Esophagus muscularis mucosa (tissue), 4 donors: ENCODE measurements at regions not wholly inside any gene's neighbourhood (a gene's known extent, or its start where the extent isn't known, plus 50 kb on each side); places are given as distances from the start of the nearest gene placed in this dataset.

ENCODE experiments used
- DNase-seq: peaks from one replicate; pipeline ENCODE4 v3.0.0-alpha.2; 2017; ENCODE audit errors: extremely low spot score
- H3K27ac ChIP-seq, 4 donors: fragments of 200-600 bp; sonication (generic); replicated peaks in 1 of 4; 1 replicate in 3 of 4; 2 replicates in 1 of 4; pipeline ENCODE4 v1.5.1; 2016 to 2019; ENCODE audit warnings: mild to moderate bottlenecking in 1 of 4
- H3K27me3 ChIP-seq, 4 donors: fragments of 200-600 bp; sonication (generic); one replicate each; pipeline versions ENCODE4 v1.5.1 to v1.6.0; 2016 to 2019
- H3K36me3 ChIP-seq, 4 donors: fragments of 200-600 bp; sonication (generic); one replicate each; pipeline ENCODE4 v1.5.1; 2016 to 2019
- H3K4me1 ChIP-seq, 4 donors: fragments of 200-600 bp; sonication (generic); one replicate each; pipeline ENCODE4 v1.5.1; 2016 to 2019
- H3K4me3 ChIP-seq, 4 donors: fragments of 200-600 bp; sonication (generic); 1 replicate in 2 of 4; 2 replicates in 2 of 4; pipeline ENCODE4 v1.5.1; 2016 to 2019; ENCODE audit warnings: mild to moderate bottlenecking in 4 of 4, moderate library complexity in 1 of 4
- H3K9me3 ChIP-seq, 4 donors: fragments of 200-600 bp; sonication (generic); 1 replicate in 3 of 4; 2 replicates in 1 of 4; pipeline ENCODE4 v1.5.1; 2016 to 2019
- CTCF ChIP-seq, 3 experiments: fragments of 200-600 bp in 2 of 3; fragments of 450-650 bp in 1 of 3; sonication (generic) in 2 of 3; IDR thresholded peaks; one replicate each; pipeline ENCODE4 v1.5.1; 2017 to 2019; ENCODE audit warnings: antibody characterized with exemption in 3 of 3, mild to moderate bottlenecking in 2 of 3, moderate library complexity in 1 of 3
- EP300 ChIP-seq: sonication (generic); formaldehyde crosslinking; IDR thresholded peaks from one replicate; pipeline ENCODE4 v1.6.1; 2017; ENCODE audit warnings: antibody characterized with exemption
- POLR2A ChIP-seq: fragments of 450-650 bp; IDR thresholded peaks from one replicate; pipeline ENCODE4 v1.6.1; 2017; ENCODE audit warnings: antibody characterized with exemption, moderate library complexity, mild to moderate bottlenecking, low read depth
- POLR2AphosphoS5 ChIP-seq, 2 donors: sonication (generic); formaldehyde crosslinking; IDR thresholded peaks; one replicate each; pipeline ENCODE4 v1.6.1; 2017; ENCODE audit warnings: antibody characterized with exemption in 2 of 2
- WGBS: methylation state at CpG from one replicate; pipeline ENCODE4 v1.1.5; 2018; 5-methylcytosine and 5-hydroxymethylcytosine counted together
- intact Hi-C: fragments of 100-400 bp; cut with DNase I; formaldehyde crosslinking; loops from one replicate; pipeline ENCODE4 v1.15.1; 2023

- intact Hi-C loops = no loop called here
- WGBS = 81% methylated on average over 7 of the region's 7 CpGs
- H3K27ac ChIP-seq = no peak overlapping the region
- no peak for DNase-seq
- TF ChIP-seq POLR2AphosphoS5 (IDR thresholded peaks at IDR 0.05) = no peak
- no peak for TF ChIP-seq POLR2A
- no peak for TF ChIP-seq EP300
- no peak for TF ChIP-seq CTCF (IDR thresholded peaks at IDR 0.05)
- H3K27me3 ChIP-seq = no peaks in the 10 kb centered on the region
- H3K9me3 ChIP-seq = no peaks in the 10 kb centered on the region
- no peaks in the 10 kb centered on the region for H3K4me1 ChIP-seq
- H3K36me3 ChIP-seq = no peaks in the 10 kb centered on the region
- no peak overlapping the region for H3K4me3 ChIP-seq
Measured at GRCh38 chr6:145139140-145139850, 596.0 kb downstream of the EPM2A start.

DNA sequence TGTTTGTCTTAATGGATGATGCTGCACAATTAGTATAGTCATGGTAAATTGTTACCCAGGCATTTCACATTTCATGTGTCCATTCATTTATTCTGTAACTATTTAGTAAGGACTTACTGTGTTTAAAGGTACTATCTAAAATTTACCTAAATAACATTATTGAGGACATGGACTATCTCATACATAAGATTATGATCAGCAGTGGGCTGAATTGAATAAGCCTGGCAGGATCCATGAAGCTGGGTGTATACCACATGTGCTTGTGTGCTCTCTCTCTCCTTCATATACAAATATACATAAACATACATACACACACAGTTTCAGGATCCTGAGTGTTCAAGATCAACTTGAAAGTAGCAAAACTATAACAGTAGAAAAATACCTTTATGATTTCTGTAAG lies 595.4 kb downstream of the EPM2A start:
- no peaks in the 10 kb centered on the region for H3K9me3 ChIP-seq
- H3K36me3 ChIP-seq = no peaks in the 10 kb centered on the region
- intact Hi-C loops = no loop called here
- H3K4me3 ChIP-seq = no peak overlapping the region
- TF ChIP-seq POLR2A (no peak), POLR2AphosphoS5 (IDR thresholded peaks at IDR 0.05) (no peak), EP300 (no peak), CTCF (IDR thresholded peaks at IDR 0.05) (no peak)
- H3K27ac ChIP-seq = no peak overlapping the region
- no peaks in the 10 kb centered on the region for H3K27me3 ChIP-seq
- no peaks in the 10 kb centered on the region for H3K4me1 ChIP-seq
- DNase-seq = no peak

GRCh38 chr6:145141572-145141971 lies 593.7 kb downstream of the EPM2A start:
- Histone ChIP-seq H3K27ac (no peak overlapping the region), H3K9me3 (no peaks in the 10 kb centered on the region), H3K4me1 (no peaks in the 10 kb centered on the region), H3K27me3 (no peaks in the 10 kb centered on the region), H3K36me3 (no peaks in the 10 kb centered on the region), H3K4me3 (no peak overlapping the region)
- intact Hi-C loops = no loop called here
- DNase-seq = no peak
- TF ChIP-seq POLR2A (no peak), CTCF (IDR thresholded peaks at IDR 0.05) (no peak), POLR2AphosphoS5 (IDR thresholded peaks at IDR 0.05) (no peak), EP300 (no peak)

DNA sequence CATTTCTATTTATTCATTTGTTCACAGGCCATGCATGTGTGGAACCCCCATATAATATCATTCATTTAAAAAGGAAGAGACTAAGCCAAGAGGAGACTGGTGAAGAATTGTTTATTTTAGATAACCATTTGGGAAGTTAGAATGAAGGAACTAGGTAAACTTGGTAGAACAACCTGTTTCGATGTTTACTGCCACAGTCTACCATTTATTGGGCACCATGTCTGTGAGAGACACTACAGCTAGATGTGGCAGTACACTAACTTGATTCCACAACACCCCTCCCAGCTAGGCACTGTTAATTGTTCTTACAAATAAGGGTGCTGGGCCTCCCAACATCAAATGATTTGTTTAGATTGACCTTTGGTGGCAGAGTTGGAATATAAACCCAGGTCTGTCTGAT lies 592.4 kb downstream of the EPM2A start:
- no peak overlapping the region for H3K27ac ChIP-seq
- H3K36me3 ChIP-seq = no peaks in the 10 kb centered on the region
- no peaks in the 10 kb centered on the region for H3K9me3 ChIP-seq
- no peak overlapping the region for H3K4me3 ChIP-seq
- no peak for TF ChIP-seq EP300
- no peak for TF ChIP-seq POLR2A
- TF ChIP-seq POLR2AphosphoS5 (IDR thresholded peaks at IDR 0.05) = no peak
- TF ChIP-seq CTCF (IDR thresholded peaks at IDR 0.05) = no peak
- DNase-seq = no peak
- no peaks in the 10 kb centered on the region for H3K27me3 ChIP-seq
- intact Hi-C loops = no loop called here
- H3K4me1 ChIP-seq = peaks cover 0 to 3% (median under 1%) of the 10 kb centered on the region in 4 donors
- WGBS = 83% methylated on average over 1 of the region's 1 CpG

GRCh38 chr6:145143379-145143778 lies 591.9 kb downstream of the EPM2A start:
- DNase-seq = no peak
- WGBS = 95% methylated on average over 3 of the region's 3 CpGs
- no peak for TF ChIP-seq POLR2AphosphoS5 (IDR thresholded peaks at IDR 0.05)
- no peak for TF ChIP-seq CTCF (IDR thresholded peaks at IDR 0.05)
- no peak for TF ChIP-seq EP300
- no peak for TF ChIP-seq POLR2A
- Histone ChIP-seq H3K9me3 (no peaks in the 10 kb centered on the region), H3K27ac (no peak overlapping the region), H3K4me1 (peaks cover 0 to 7% (median 2%) of the 10 kb centered on the region in 4 donors), H3K36me3 (no peaks in the 10 kb centered on the region), H3K27me3 (no peaks in the 10 kb centered on the region), H3K4me3 (no peak overlapping the region)
- intact Hi-C loops = no loop called here
